ENCODE measurements at regions not wholly inside any gene's neighbourhood (a gene's known extent, or its start where the extent isn't known, plus 50 kb on each side); places are given as distances from the start of the nearest gene placed in this dataset.
"Not testable (repeated sequence)": the region's sequence is repeated elsewhere in the genome, so short reads cannot be mapped to it uniquely, and the experiment has no call there.

DNA sequence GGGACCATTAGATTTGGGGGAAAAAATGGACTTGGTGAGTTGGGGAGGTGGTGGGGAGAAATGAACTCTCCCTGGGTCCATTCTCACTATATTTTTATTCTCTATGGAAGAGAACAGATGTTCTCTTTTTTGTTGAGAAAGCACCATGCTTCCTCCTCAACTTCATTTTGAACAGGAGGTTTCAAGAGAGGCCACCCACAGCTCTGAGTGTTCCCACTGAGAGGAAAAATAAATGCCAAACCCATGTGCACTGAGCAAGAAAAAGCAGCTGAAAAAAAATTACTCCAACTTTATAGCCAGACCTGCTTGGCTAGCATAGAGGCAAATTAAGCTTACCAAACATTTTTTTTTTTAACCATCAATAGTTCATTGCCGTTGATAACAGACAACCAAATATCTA lies 883.6 kb downstream of the KCNJ2 start:
- DNase-seq, result no peak

DNA sequence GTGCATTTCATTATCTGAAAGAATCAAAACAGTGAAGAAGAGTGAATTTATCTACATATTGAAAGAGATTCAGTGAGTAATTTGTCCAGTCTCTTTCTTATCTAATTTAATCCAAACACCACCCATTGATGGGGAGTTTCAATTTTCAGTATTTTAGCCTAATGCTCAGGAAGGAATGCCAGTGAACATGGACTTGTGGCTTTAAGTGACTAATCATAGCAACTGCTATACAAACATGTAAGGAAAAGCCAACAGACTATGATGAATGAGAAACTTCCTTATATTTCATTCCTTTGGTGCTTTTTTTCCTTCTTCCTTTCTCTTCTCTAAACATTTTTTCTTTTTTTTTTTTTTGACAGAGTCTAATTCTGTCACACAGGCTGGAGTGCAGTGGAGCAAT lies 885.8 kb downstream of the KCNJ2 start:
- DNase-seq, result no peak

DNA sequence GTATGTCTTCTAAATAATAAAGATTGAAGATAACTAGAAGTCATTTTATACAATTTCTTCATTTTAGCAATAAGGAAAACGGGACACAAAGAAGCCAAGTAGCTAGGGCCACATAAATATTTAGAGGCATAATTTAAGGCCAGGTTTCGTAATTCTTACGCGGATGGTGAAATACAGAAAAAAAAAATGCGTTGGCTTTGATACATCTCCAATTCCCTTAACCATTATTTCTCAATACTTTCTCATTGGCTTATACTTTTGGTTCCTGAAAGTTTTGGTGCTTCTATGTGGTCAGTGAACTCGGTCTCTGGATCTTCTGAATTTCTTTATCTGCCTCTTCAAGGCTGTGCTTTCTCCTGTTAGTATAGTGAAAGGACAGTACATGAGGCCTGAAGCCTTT lies 888.1 kb downstream of the KCNJ2 start:
- DNase-seq, result no peak

DNA sequence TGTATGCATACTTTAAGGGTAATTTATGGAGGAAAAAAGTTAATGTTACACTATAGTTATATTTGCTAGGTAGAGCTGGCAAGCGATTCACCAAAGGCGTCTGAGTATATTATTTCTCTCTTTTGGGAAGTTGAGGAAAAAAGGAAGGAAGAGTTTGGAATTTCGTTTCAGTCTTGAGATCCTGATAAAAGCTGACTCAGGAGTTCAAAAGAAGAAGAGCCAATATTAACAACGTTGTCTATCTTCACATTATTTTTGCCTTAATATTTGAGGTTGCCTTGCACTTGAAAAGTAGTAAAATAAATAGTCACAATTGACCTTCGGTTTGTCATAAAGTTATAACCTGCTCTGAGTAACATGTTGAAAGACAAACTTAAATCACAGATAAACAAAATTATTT lies 888.6 kb downstream of the KCNJ2 start:
- no peak for DNase-seq

DNA sequence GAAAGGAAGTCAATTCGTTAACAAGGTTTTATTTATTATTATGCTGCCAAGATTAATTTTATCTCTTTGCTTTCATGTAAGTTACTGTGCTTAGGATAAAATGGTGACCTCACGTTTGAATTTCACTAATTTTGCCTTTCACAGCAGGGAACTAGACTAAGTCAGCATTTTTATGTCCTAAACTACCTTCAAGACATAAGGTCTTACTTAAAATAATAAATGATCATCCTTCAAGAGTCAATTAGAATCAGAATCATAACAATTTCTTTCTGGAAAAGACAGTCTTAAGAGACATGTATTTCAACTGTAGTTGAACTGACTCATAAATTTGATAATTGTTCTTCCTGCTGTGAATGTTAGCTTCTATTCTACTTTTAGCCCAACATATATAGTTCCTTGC lies 893.8 kb downstream of the KCNJ2 start:
- DNase-seq, result no peak

DNA sequence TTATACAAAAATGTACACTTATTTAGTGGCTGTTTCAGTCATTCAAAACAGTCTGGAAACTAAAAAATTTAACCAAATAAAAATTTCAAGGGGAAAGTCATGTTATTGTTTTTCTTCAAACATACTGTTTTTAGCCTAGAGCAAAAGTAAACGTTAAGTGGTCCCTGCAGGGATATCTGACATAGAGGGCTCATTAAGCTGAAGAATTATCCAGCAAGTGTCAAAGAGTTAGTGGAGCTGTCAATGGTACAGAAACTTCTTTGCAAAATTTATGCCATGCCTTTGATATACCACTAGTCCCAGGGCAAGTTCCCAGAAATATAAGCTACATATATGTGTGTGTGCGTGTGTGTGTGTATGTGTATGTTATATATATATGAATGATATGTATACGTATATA lies 894.2 kb downstream of the KCNJ2 start:
- no peak for DNase-seq

DNA sequence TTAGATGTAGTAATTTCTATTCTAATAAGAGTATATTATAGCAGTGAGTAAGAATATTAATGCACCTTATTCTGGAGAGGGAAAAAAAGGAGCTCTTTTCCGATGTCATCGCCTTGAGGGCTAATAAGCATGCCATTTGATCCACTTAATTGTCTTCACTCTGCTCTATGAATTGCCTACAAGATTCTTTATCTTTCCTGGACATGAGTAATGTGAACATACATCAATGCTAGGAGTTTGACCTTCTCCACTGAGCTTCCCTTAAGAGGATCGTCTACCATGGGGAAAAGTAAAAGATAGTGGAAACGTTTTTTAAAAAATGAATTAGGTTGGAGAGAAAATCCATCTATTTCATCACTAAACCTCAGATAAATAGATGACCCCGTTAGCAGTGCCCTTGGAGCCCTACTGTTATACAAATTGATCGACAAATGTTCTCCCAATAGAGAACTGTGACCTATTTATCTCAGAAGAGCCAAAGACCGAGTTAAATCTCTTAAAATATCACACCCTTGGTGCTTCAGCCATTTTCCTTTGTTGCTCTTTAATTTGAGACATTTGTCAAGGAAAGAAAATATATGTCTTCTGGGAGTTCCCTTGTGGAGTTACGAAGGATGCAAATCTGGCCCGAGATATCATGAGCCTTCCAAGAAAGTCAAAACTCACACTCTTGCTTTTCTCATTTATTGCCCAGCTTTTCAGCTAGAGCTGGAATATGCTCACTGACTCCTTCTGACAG lies 898.5 kb downstream of the KCNJ2 start:
- no peak for DNase-seq

DNA sequence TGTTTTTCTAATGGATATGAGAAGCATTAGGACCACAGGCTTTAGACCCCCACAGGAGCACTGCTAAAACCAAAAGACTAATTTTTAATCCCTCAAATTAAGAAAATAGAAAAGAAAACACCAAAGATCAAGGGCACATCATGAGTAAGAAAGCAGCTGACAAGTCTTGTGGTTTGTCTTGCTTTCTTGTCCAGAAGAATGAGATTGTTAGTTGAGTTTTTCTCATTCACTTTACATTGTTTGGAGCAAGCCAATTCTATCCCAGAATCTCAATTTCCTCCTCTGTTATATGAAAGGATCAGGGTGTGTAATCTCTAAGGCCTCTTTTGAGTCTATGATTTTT lies 899.0 kb downstream of the KCNJ2 start:
- no peak for DNase-seq

DNA sequence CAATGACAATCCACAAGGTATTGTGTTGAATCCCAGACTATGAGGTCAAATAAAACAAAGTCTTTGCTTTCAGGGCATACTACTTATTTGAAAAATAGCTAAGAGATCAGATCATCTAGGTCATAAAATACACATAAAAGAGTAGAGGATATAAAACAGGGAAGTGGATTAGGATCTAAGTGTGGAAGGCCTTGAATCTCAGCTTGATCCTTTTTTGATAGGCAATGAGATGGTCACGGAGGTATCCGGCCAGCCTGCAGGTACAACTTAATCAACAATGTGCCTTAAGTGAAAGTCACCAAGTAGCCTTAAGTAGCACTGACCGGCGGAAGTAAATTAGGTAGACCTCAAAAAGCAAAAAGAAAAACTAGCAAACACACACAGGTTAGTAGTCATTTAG lies 901.7 kb downstream of the KCNJ2 start:
- no peak for DNase-seq

DNA sequence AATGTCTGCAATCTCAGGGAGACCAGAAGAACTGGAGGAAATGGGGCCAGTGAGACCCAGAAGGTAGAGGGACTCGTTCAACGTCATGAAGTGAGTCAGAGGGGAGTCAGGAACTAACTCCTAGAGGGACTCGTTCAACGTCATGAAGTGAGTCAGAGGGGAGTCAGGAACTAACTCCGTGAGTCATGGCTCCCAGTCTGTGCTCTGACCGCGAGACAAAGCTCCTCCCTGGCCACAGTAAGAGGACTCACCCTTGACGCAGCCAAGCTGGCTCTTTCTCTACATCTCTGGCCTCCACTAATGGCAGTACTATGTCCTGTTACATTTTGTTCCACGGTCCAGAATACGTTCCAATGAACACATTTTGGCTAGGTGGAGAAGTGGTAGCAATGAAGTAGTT lies 902.5 kb downstream of the KCNJ2 start:
- DNase-seq, result no peak

DNA sequence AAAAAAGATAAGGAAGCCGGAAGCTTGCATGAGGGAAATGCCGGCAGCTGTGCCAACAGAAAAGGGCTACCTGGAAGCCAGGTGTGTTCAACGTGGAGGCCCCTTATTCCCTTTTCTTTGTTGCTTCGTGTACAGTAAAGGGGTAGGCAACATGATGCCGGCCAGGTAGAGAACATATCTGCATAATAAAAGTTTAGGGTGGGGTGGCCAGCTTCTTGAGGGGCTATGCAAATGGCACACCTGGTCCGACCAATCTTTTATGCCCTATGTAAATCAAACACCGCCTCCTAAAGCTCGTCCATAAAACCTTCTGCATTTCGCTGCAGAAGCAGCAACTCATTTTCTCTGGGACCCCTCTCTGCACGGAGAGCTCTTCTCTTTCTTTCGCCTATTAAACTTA lies 911.6 kb downstream of the KCNJ2 start:
- DNase-seq, result no peak

DNA sequence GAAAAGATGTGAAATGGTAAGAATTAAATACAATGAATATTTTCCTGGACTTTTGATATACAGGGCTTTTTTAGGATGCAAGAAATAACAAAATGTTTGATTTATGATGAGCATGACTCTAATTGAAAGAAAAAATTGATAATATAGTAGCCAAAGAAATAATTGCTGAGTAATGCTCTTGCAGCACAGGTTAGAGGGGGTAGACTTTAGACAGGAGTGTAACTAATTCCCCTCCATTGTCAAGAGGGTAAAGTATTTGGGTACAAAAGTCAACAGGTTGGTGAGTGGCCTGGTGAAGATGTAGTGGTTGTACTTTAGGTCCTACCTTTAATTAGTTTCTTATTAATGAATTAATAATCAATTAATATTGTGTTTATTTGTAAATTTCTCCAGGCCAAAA lies 912.3 kb downstream of the KCNJ2 start:
- no peak for DNase-seq

DNA sequence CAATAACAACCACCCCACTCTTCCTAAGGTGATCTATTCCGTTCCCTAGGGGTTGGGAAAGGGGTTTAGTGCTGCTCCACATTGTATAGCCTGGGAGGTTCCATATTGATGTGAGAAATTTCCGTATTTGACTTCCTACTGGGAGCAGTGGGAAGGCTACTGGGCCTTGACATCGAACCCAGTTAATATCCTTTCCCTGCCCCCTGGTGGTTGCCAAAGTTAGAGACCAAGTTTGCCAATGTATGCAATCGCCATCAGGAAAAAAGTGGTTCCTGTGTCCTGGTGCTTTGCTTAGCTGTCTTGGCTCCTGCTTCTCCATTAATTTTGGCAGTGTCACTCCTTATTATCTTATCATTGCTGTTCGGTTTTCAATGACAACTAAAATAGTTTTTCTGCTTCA lies 914.9 kb downstream of the KCNJ2 start:
- DNase-seq, result no peak

DNA sequence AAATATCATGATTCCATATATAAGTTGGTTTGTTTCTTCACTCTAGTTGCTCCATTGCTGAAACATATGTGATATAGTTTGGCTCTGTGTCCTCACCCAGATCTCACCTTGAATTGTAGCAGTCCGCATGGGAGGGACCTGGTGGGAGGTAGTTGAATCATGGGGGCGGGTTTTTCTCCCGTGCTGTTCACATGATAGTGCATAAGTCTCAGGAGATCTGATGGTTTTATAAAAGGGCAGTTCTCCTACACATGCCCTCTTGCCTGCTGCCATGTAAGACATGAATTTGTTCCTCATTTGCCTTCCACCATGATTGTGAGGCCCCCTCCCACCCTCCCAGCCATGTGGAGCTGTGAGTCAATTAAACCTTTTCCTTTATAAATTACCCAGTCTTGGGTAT lies 915.5 kb downstream of the KCNJ2 start:
- DNase-seq, result no peak

DNA sequence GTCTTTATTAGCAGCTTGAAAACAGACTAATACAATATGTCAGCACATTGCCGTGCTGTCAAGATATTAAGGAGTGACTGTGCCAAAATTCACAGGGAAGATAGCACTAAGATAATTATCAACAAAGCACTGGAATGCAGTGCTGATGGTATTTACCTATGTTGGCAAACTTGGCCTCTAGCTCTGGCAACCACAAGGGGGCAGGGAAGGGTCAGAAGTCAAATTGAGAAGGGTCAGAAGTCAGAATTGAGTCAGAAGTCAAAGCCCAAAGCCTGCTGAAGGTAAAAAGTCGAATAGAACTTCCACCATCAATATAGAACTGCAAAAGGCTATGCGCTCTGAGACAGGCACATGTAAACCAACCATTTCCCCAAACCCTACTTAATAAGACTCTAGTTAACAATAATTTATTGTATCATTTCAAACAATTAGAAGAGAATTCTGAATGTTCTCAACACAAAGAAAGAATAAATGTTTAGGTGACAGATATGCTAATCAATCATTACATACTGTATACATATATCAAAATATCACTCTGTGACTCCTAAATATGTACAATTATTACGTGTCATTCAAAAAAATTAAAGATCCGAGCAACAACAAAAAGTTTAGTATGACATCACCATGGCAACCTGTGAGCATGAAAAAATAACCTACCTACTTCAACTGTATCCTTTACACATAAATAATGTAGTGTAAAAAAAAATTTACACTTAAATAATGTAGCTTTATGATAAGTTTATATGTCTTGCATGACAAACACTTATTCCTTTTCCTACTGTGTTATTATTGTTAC lies 916.1 kb downstream of the KCNJ2 start:
- DNase-seq, result no peak

DNA sequence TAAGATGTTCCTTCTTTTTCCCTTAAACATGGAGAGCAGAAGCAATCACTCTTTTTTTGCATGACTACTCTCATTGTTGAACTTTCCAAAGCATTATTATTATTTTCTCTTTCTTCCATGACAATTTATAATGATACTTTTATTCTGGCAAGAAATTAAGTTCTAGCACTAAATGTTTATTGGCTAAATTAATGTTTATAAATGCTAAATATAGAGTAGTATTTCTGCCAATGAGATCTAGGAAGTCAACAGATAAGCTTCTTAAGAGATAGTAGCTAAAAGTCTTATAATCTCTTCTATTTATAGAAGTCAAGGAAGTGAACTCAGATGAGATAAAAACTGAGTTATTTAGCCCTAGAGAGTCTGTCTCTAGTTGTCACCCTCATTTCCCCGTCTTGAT lies 920.1 kb downstream of the KCNJ2 start:
- DNase-seq, result no peak

DNA sequence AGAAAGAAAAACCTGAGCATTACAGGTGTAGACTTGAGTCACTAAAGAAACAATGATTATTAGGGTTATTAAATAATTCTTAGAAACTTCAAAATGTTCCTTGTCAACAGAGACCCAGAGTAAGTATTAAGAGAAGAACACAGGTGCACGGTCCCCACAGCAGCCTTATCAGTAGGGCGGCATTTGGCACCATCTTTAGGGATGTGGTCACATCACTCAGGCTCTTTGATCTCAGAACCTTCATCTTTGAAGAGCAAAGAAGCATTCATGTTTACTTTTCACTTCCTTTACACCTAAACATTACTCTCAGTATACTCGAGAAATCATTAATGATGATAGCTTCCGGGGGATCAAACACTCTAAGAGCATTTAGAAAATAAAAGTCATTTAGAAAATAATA lies 928.7 kb downstream of the KCNJ2 start:
- DNase-seq, result no peak

DNA sequence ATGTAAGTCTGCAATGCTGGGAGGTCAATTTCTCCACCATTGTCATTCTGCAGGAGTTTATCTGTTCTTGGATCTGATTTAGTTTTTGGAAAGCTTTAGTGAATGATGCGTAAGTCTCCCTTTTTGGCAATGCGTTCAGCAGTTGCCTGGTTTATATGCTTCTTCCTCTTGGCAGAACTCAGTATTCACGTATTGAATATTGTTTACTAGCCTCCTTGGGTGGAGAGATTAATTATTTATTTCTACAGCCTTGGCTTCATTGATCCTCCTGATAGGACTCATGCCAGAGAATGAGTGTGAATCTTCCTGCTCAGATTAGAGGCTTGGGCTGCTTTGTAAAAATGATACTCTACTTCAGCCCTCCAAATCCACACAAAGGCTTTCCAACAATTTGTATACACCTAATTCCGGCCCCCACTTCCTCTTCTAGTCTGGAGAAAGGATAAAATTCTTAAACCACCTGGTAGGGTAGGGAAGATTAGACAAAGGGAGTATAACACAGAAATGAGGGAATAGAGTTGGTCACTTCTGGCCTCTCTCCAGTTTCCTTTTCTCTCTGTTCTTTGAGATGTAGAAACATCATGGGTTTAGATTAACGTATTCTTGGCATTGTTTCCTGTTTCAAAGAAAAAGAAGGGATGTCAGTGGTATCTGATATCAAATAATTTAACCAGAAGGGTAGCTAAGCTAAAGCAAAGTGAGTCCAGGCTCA lies 929.8 kb downstream of the KCNJ2 start:
- DNase-seq, result no peak

DNA sequence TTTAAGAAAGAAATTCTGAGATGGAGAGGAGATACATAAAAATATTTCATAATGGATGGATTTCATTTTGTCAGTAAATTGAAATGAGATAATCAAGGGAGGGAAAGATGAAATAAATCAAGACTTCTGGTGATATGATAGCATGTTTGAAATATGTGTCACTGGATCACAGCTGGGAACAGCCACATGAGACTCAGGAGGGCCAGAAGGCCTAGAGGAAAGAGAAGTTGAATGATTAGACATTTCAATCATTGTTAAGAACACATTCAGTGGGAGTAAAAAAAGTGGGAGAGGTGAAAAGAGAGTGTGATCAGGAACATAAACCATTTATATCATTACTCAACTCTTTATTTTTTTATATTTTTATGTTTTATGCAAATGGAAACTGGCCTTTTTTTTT lies 933.4 kb downstream of the KCNJ2 start:
- DNase-seq, result no peak

DNA sequence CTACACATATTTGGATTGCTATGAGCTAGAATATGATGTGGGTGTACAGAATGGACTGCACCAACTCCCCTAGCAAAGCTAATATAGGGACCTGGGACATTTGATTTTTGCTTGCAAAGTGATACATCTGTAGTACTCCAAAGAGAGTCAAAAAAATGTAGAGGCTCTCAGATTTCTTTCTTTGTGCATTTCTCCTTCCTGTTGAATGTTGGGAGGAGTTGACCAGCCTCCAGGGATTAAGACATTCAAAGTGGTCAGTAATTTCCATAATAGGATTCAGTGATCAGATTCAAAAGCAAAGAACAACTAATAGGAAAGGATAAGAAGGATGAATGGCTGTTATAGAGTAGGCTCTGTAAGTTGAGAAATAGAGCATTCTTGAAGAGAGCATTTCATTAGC lies 934.9 kb downstream of the KCNJ2 start:
- no peak for DNase-seq

DNA sequence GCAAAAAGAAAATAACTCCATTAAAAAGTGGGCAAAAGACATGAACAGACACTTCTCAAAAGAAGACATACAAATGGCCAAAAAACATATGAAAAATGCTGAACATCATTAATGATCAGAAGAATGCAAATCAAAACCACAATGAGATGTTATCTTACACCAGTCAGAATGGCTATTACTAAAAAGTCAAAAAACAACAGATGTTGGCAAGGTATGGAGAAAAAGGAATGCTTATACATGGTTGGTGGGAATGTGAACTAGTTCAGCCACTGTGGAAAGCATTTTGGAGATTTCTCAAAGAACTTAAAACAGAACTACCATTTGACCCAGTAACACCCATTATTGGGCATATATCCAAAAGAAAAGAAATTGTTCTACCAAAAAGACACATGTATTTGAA lies 936.7 kb downstream of the KCNJ2 start:
- not testable (repeated sequence) for DNase-seq

DNA sequence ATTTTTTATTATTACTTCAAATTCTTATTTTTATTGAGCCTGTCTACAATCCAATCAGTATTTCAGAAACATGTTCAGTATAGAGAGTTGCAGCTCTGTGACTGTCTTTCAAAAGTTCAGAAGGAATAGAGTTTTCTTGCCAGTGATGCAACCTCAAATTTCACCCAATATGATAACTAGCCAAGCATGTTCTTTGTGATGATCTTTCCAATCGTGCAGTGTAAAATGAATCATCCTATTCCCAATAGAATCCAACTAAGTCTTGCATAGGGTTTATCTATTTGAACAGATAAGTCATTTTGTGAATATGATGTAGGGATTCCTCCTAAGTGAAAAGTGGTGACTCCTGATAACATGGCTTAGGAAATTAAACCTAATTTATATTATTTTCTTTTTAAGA lies 937.8 kb downstream of the KCNJ2 start:
- DNase-seq, result no peak

DNA sequence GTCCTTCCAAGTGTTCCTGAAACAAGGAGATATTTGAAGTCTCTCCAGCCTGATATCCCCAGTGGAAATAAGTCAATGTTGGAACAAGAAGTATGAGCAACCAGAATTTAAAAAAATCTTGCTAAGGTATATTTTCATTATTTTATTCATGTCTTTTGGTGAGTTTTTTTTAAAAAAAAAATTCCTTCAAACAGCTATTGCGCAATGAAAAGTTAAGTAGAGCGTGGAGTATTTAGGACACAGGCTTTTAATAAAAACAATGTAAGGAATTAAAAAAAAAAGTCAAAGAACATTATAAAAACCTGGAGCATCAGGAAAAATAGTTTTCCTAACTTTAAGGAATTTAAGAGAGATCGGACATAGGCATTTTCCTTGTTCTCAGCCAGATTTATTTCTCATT lies 940.4 kb downstream of the KCNJ2 start:
- DNase-seq, result no peak

DNA sequence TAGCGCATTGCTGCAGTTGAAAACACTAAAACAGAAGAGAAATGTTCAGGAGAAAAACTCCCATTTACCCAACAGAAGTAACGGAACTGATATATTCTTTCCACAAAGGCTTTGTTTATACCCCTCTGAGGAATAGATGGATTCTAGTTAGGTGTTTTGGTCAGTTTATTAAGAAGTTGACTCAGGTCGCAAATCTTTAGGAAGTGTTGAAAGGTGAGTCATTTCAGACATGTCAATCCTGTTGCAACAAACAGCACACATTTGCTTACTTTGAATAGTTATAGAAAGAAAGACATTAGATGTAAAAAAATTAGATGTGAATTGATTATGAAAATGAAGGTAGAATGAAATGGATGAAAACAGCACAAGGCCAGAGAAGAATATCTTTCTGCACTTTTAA lies 941.0 kb downstream of the KCNJ2 start:
- DNase-seq, result no peak
